Inflammatory macrophage treated with lipopolysaccharide for 1 hour (primary cell): ENCODE measurements at regions not wholly inside any gene's neighbourhood (a gene's known extent, or its start where the extent isn't known, plus 50 kb on each side); places are given as distances from the start of the nearest gene placed in this dataset.

Experiments used
- DNase-seq, 2 donors: peaks; one replicate each; pipeline ENCODE4 v3.0.0-alpha.2; 2020 to 2022

DNA sequence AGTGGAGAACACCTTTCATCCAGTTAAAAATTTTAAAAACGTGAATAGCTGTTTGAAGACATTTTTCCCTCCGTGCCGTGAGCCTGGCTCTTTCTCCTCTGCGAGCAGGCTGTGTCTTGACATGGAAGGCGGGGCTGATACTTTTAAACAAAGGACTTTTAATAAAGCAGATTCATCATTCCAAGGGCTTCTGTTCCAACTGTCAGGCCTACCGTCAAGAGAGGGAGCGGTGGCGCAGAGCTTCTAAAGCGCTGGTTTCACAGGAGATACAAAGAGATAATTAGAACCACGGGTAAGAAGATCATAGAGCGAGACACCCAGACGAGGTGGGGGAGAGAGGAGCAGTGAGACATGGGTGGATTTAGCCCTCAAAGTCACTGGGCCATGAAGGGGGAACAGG, 247.4 kb upstream of the C1orf174 start:
- DNase-seq: no peak

DNA sequence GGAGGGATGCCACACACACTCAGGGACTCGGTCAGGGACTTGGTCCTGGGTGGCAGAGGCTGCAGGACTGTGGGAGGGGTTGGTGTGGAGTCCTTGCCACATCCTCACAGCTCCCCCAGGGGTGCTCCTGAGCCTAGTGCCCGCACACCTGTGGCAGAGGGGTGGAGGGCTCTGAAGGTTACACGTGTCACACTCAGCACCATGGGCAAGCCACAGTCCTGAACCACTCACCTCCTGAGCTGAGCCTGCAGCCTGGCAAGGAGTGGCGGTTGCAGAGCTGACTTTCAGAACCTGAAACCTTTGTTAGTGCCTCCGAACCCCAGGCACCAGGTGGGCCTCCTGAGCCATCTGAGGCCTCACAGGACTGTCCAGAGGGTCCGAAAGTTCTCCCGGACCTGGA, 249.2 kb upstream of the C1orf174 start:
- DNase-seq: no peak

DNA sequence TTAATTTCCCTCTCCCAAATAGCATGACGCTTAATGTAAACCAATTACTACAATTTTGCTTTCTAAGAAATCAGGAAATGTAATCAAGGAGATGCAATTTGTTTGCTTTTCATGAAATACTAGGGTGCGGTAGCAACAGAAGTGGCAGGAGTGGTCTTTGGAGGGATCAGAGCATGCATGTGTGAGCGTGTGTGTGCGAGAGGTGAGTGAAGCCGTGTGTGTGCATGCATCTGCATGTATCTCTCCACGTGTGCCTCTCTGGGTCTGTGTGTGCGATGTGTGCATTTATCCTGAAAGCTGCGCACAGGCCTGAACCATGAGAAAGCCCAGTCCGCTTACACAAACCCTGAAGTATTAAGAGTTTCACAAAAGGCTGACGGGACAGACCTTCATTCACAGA, 249.8 kb upstream of the C1orf174 start:
- DNase-seq: no peak

DNA sequence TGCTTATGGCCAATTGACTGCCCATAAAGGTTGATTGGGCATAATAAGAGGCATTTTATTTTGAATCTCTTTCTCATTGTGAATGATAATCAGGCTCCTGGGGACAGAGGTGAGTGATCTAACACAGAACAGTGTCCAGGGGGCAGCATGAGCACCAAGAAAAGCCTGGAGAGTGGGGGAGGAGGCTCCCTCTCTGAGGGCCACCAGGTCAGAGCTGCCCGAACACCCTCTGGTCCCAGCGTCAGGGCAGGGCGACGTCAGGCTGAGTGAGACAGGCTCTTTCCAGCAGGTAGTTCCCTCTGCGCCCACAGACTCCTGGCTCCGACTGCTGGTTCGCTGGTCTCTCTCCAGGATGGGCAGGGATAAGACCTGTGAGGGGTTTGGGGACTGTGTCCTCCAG, 250.2 kb upstream of the C1orf174 start:
- DNase-seq: no peak

DNA sequence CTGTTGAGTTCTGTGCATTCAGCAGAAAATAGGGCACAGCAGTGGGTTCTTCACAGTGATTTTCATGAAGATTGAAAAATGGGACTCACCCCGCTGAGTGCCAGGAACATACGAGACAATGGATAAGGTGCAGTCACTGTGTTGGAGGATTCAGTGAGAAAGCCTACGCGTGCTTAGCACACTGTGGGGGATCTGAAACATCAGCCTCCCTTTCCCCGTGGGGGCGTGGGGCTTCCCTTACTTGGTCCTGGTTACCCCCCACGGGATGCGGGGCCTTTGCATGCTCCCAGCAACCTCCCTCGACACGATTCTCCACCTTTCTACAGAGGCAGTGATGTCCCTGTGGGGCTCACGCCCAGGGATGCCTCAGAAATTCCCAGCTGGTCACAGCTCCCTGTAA, 252.2 kb upstream of the C1orf174 start:
- no peak for DNase-seq

DNA sequence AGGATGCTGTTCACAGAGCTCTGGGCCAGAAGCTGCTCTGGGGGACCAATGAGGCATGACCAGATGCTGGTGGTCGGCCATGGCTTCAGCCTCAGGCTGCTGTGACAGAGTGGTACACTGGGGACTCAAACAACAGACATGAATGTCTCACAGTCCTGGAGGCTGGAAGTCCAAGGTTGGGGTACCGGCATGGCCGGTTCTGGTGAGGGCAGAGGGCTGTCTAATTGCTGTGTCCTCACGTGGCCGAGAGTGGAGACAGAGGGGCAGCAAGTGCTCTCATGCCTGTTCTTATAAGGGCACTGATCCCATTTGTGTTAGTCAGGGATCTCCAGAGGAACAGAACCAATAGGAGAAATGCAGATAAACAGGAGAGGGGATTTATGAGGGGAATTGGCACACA, 253.5 kb upstream of the C1orf174 start:
- DNase-seq: no peak

DNA sequence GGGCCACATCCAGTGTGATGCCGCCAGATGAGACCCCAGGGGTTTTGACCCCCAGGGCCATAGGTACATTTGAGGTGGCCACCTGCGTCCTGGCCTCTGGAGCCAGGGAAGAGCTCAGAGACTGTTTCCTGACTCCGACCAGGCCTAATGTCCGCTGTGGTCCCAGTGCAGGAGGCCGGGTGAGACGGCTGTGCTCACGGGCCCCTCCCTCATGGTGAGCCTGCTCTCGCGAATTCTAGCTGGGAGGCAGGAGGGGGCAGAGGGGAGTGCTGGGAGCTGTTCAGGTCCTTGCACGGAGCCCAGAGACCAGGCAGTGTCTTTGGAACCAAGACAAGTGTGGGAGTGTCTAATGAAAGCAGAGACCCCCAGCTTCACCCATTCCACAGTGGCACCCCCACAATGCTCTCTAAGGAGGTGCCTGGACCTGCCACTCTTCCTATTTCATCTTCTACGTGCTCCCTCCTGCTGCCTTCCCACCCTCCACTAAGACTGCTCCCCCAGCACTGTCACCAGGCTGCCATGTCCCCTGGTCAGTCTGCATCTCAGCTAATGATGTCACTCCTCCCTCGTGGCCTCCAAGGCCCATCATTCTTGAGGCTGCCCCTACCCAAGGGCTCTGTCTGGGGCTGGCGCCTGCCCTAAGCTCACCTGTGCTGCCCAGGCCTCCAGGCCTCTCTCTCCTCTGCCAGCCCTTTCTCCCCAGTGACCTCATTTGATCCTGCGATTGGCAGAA, 256.3 kb upstream of the C1orf174 start:
- DNase-seq: no peak

DNA sequence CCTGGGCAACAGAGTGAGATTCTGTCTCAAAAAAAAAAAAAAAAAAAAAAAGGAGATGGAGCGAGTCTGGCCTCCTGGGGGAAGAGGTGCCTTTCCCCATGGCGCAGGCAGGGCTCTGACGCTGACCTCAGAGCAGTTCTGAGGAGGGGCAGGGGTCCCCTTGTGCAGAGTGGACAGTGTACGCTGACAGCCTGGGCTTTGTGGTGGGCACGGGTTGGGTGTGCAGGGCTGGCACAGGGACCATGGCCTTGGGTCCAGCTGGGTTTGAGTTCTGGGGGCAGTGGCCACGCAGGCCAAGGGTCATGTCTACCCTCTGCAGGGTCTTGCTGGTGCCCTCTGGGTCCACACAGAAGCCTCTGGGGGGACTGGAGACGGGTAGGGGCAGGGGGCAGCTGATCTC, 260.1 kb upstream of the C1orf174 start:
- DNase-seq: no peak

DNA sequence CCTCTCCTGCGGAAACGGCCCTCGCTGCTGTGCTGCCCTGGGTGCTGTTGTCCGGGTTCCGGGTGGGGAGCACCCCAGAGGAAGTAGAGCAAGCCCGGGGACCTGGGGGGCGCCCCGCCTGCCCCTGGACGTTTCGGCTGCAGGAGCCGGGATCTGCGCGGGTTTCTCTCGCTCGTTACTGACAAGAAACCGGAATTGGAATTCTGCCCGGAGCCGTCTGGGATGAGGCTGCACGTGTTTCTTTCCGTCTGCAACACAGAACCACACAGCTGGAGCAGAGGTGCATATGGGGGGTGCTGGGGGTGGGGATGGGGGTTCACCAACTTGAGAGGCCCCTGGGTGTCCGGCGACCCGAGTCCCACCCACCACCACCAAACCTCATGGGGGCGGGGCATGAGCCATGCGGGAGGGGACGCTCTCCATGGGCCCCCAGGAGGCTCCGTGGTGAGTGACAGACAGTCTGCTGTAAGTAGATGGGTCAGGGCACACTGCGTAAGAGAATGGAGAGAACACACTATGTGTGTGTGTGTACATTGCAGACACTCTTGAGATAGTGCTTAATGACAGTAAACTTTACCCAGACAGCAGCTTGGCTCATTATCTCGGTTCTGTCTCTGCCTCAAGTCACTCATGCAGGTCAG, 261.4 kb upstream of the C1orf174 start:
- no peak for DNase-seq

DNA sequence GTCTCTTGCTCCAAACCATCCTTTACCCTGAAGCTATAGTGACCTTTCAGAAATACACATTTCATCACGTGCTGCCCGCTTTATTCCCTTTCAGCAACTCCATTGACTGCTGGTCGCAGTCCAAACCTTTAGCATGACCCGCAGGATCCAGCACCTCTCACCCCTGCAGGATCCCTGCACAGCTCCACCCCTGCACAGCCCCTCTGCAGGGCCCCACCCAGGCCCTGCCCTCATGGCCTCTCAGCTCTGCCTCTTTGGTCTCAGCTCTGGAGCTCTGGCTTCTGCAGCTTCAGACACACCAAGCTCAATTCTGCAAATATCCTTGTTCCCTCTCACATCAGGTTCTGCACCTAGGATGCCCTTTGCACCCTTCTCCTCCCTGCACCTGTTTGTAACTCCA, 264.9 kb upstream of the C1orf174 start:
- DNase-seq: no peak

DNA sequence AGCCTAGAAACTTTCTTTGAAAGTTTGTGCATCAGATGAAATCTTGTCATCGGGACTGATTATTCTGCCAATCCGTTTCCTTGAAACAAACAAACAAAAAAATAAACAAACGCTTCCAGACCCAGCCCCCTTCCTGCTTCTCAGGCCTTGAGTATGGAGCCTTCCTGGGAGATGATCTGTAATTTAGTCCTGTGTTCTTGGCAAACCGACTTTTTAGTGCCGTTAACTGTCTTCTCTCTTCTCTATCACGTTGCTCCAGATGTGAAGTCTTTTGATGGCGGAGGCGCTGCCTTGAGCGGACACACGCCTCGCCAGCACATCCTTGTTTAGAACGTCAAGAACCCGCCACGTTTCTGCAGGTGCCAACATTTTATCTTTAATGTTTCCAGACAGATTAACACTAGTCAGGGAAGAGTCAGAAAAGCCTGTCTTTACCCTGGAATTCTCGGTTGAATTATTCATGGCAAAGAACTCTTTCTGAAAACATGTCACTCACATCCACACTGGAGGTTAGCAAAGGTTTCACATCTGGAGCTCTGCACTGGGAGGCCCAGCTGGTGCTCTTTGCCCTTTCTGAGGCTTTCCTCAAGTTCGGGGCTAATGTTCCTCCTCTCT, 265.7 kb upstream of the C1orf174 start:
- no peak for DNase-seq

DNA sequence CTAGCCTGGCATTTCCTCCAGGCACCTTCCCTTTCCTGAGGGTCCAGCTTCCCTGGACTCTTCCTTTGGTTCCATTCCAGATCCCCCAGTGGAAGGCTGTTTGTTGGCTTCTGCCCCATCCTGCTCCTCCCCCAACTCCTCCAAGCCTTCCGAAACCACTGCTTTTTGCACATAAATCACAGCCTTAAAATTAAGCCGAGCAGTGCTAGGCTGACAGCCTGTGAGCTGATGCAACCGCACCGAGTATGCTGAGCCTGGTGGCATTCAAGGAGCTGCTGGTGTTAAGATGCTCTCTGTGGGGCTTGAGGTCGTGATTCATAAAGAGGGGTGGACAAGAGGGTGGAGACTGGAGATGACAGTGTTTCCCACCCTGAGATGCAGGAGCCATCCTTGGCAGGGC, 266.6 kb upstream of the C1orf174 start:
- DNase-seq: no peak

DNA sequence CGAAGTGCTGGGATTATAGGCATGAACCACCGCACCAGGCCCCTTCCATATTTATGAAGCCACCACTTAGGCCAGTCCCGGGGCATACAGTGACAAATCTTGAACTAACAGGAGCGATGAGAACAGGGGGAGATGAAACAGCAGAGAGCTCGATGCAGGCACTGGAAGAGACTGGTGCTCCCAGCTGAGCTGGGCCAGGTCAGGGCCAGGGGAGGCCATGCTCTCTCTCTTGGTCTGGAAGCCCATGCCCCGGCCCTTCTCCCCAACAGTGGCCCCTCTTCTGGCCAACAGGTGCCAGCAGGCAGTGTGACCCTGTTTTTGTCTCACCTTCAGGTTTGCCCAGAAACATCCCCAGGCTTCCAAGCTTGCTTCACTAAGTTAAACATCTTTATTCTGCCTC, 269.9 kb upstream of the C1orf174 start:
- DNase-seq: no peak

DNA sequence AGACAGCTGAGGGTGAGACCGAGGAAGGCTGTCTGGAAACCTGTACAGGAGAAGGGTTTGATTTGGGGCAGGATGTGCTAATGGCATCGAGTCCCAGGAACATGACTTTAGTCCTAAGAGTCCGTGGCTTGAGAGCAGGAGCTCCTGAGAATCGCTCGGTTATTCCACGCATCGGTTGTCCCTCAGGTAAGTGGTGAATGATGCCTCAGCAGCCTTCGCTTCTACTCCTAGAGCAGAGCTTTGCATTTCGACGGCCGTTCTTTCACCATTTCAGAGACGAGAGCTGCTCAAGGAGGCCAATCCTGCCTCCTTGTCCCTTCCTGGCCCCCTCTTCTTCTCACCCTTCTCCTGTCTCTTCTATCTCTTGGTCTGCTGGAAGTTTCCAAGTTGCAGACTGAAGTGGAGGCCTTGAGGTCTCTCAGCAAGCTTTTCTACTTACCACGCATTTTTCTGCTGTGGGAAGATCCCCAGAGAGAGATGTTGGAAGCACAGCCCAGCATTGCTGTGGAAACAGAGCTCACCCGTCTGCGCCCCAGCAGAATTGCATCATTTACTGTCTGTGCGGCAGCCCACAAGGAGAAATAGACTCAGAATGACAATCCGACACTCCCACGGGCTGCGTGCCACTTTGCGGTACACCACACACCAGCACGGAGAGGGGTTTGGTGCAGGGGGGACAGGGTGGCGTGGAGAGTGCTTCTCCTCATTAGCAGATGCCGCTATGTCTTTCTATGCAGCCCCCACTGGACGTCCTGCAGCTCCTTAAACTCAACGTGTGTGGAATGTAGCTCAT, 270.7 kb upstream of the C1orf174 start:
- no peak for DNase-seq

DNA sequence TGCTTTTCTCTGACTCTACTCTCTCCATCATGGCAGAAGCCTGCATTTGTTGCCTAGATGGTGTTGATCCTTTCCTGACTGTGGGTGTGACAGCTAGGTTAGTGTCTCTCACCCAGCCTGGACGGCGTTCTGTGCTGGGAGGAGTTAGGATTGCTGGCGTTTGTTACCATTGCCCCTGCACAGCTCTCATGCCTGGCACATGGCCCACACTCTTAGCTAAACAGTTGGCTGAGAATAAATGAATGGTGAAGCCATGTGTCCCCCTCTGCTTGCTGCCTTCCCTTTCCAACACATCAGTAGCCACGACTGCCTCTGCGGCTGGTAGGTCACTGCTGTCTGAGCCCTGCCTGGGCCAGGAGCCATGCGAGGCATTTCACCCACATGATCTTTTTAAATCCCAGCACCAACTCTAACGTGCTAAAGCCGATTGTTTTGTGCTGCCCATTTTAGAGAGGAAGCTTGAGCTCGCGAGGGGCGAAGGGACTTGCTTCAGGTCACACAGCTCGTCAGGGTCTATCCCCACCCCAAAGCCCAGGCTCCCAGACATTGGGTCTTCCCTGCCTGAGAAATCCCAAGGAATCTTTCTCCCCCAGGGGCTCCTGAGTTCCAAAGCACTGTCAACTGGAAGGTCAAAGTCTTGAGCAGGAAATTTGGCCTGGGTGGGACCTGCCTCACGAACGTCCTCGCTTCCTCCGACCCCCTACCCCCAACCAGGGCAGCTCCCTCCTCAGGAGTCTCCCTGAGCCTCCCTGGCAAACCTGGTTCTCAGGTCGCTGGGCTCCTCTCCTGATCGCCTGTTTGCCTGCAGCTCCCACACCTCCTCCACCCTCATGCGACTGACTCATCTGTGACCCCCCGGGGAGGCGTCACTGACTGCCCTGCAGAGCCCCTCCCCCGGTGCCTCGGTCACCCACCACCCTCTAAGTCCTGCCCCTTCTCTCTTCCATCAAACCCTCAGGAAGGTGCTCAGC, 271.7 kb upstream of the C1orf174 start:
- DNase-seq: no peak

DNA sequence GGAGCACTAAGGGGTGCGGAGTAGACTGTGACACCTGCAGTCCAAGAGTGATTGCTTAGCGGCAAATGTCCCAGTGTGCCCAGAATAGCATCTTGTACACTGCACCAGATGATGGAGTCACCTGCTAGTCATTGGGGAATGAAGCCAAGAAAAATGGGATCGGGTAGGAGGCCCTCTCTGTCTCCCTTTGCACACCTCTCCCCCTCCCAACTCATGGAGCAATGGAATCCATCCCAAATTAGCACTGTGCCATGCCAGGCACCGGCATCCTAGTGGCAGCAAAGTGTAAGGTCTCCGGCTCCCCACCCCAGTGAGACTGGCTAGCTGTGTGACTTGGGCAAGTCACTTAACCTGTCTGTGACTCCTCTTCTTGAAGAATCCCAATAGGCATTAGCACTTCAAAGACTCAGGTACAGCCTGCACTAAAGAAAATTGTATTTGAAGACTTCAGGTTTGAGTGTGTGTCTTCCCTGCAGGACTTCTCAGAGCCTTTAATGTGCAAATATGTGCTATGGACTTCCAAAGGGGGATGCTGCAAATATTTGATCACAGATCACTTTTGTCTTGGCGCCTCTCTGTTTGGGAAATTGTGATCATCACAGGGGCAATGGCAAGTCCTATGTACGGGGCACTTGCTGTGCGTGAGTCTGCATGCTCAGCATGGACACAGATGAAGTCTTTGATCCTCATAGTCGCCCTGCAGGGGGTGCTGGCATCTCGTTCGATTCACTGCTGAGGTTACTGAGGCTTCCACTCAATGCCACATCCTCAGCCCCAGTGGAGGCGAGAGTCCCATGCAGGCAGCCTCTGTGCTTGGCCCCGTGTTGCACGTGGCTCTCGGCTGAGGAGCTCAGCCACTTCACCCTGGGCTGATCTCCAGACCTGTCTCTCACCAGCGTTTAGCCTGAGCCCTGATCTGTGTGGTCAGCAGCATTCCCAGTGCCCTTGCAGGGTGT, 272.9 kb upstream of the C1orf174 start:
- no peak for DNase-seq

DNA sequence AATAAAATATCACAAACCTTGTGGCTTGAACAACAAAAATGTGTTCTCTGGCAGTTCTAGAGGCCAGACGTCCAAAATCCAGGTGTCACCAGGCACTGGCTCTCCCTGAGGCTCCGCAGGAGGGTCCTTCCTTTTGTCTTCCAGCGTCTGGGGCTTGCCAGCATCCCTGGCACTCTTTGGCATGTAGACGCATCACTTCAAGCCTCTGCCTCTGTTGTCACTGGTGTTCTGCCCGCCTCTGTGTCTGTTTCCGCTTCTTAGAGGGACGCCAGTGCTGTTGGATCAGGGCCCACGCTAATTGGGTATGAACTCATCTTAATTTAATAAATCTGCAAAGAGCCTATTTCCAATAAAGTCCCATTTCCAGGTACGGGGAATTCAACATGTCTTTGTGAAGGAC, 273.7 kb upstream of the C1orf174 start:
- DNase-seq: no peak

DNA sequence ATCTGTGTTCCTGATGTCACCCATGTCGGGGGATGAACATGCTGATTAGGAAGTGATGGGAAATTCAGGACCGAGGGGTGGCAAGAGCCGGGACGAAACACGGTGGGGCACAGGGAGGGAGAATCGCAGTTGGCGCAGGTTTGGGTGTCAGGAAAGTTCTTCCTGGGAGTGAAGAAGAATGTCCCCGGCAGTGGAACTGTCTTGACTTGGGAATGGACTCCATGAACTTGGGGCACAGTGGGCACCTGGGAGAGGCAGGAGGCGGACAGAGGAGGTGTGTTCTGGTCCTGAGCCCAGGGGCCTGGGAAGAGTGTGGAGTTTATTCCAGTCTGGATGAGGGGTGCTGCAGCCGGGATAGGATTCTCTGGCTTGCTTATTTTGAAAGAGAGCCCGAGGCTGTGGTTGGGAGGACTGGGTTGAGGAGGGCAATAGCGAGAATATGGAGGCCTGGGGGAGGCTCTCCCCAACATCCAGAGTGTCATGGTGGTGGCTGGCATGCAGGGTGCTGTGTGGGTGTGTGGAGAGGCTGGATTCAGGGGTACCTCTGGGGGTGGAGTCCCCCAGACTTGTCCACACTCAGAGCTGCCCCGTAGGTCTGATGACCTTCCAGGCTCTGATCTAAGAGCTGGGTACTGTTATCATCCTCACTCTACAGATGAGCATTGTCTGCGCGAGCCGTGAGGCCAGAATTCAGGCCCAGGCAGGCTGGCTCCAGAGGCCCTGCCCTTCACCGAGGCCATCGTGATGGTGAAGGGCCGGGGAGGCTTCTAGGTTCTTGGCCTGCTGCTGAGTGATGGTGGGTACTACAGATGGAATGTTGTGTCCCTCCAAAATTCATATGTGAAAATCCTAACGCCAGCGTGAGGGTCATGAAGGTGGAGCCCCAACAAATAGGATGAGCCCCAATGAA, 274.5 kb upstream of the C1orf174 start:
- DNase-seq: no peak

DNA sequence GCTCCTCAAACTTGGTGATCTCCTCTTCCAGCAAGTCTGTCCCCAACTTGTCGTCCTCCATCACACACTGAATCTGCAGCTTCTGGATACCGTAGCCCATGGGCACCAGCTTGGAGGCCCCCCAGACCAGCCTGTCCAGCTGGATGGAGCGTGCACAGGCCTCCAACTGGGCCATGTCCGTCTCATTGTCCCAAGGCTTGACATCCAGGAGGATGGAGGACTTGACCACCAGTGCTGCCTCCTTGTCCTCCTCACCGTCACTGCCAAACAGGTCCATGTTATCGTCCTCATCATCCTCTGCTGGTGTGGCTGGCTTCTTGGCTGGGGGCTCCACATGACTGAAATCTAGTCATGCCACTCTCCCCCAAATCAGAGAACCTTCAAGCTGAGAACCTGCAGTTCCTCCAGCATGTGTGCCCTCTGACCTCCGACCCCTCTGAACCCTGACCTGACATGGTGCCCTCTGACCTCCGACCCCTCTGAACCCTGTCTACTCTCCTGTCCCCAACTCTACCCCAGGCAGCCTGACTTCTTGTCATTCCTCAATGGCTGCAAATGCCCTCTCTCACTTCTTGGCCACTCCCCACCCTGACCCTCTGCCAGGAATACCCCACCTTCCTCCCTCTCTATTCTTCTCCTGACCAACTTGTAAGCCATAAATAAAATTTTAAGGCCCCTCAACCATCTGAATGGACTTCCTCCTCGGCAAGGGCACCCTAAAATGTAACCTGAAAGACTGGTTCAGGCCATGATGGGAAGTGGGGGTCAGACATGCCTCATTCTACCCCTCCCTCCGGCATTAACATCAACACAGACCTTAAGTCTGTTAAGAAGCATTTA, 275.7 kb upstream of the C1orf174 start:
- DNase-seq: no peak
